ENCODE measurements at regions not wholly inside any gene's neighbourhood (a gene's known extent, or its start where the extent isn't known, plus 50 kb on each side); places are given as distances from the start of the nearest gene placed in this dataset.

GRCh38 chr12:31785318-31785717, 56.5 kb upstream of the AMN1 start:
- DNase-seq (ENCODE audit: insufficient read length, low spot score, missing footprints), result no peak
- no peaks in the 10 kb centered on the region for H4K20me1 ChIP-seq (ENCODE audit: insufficient read depth, low read length)
- H3K9me3 ChIP-seq (ENCODE audit: low read depth, low read length), result no peaks in the 10 kb centered on the region
- H3K27me3 ChIP-seq (ENCODE audit: insufficient read depth, low read length), result no peaks in the 10 kb centered on the region
- no peak for TF ChIP-seq CTCF (IDR thresholded peaks at IDR 0.05; ENCODE audit: extremely low read depth, low read depth, low read length)
- no peaks in the 10 kb centered on the region for H3K79me2 ChIP-seq (ENCODE audit: insufficient read depth, low read length)
- no peaks in the 10 kb centered on the region for H3K36me3 ChIP-seq (ENCODE audit: insufficient read depth, low read length)
- no peaks in the 10 kb centered on the region for H3K4me1 ChIP-seq (ENCODE audit: insufficient read depth, low read length)
- no peak overlapping the region for H3K4me3 ChIP-seq (ENCODE audit: insufficient read depth, low read length)
- H2AFZ ChIP-seq (ENCODE audit: low read length), result no peak overlapping the region
- H3K4me2 ChIP-seq (ENCODE audit: insufficient read depth, low read length), result no peak overlapping the region
- H3K27ac ChIP-seq (ENCODE audit: low read depth, low read length), result no peak overlapping the region

- H3K4me3 ChIP-seq (ENCODE audit: insufficient read depth, low read length), result no peak overlapping the region
- H3K4me1 ChIP-seq (ENCODE audit: insufficient read depth, low read length), result no peaks in the 10 kb centered on the region
- no peak overlapping the region for H3K27ac ChIP-seq (ENCODE audit: low read depth, low read length)
- TF ChIP-seq CTCF (IDR thresholded peaks at IDR 0.05; ENCODE audit: extremely low read depth, low read depth, low read length), result no peak
- H3K9me3 ChIP-seq (ENCODE audit: low read depth, low read length), result no peaks in the 10 kb centered on the region
- no peak overlapping the region for H2AFZ ChIP-seq (ENCODE audit: low read length)
- no peaks in the 10 kb centered on the region for H3K79me2 ChIP-seq (ENCODE audit: insufficient read depth, low read length)
- no peak for DNase-seq (ENCODE audit: insufficient read length, low spot score, missing footprints)
- no peaks in the 10 kb centered on the region for H3K27me3 ChIP-seq (ENCODE audit: insufficient read depth, low read length)
- H4K20me1 ChIP-seq (ENCODE audit: insufficient read depth, low read length), result no peaks in the 10 kb centered on the region
- no peaks in the 10 kb centered on the region for H3K36me3 ChIP-seq (ENCODE audit: insufficient read depth, low read length)
- no peak overlapping the region for H3K4me2 ChIP-seq (ENCODE audit: insufficient read depth, low read length)
Observed at GRCh38 chr12:31783996-31784645, 55.3 kb upstream of the AMN1 start.

GRCh38 chr12:31783556-31783955, 54.7 kb upstream of the AMN1 start:
- no peaks in the 10 kb centered on the region for H3K79me2 ChIP-seq (ENCODE audit: insufficient read depth, low read length)
- no peak overlapping the region for H3K4me2 ChIP-seq (ENCODE audit: insufficient read depth, low read length)
- no peaks in the 10 kb centered on the region for H3K27me3 ChIP-seq (ENCODE audit: insufficient read depth, low read length)
- no peak overlapping the region for H3K4me3 ChIP-seq (ENCODE audit: insufficient read depth, low read length)
- no peak overlapping the region for H2AFZ ChIP-seq (ENCODE audit: low read length)
- no peaks in the 10 kb centered on the region for H4K20me1 ChIP-seq (ENCODE audit: insufficient read depth, low read length)
- no peak for DNase-seq (ENCODE audit: insufficient read length, low spot score, missing footprints)
- TF ChIP-seq CTCF (IDR thresholded peaks at IDR 0.05; ENCODE audit: extremely low read depth, low read depth, low read length), result no peak
- H3K4me1 ChIP-seq (ENCODE audit: insufficient read depth, low read length), result no peaks in the 10 kb centered on the region
- H3K9me3 ChIP-seq (ENCODE audit: low read depth, low read length), result no peaks in the 10 kb centered on the region
- H3K27ac ChIP-seq (ENCODE audit: low read depth, low read length), result no peak overlapping the region
- H3K36me3 ChIP-seq (ENCODE audit: insufficient read depth, low read length), result no peaks in the 10 kb centered on the region

GRCh38 chr12:31781894-31782540, 53.2 kb upstream of the AMN1 start:
- Histone ChIP-seq H3K36me3 (ENCODE audit: insufficient read depth, low read length) (no peaks in the 10 kb centered on the region), H3K9me3 (ENCODE audit: low read depth, low read length) (no peaks in the 10 kb centered on the region), H3K79me2 (ENCODE audit: insufficient read depth, low read length) (no peaks in the 10 kb centered on the region), H4K20me1 (ENCODE audit: insufficient read depth, low read length) (no peaks in the 10 kb centered on the region), H3K27me3 (ENCODE audit: insufficient read depth, low read length) (no peaks in the 10 kb centered on the region), H3K4me2 (ENCODE audit: insufficient read depth, low read length) (no peak overlapping the region), H3K27ac (ENCODE audit: low read depth, low read length) (no peak overlapping the region), H2AFZ (ENCODE audit: low read length) (no peak overlapping the region), H3K4me3 (ENCODE audit: insufficient read depth, low read length) (no peak overlapping the region), H3K4me1 (ENCODE audit: insufficient read depth, low read length) (no peaks in the 10 kb centered on the region)
- TF ChIP-seq CTCF (IDR thresholded peaks at IDR 0.05; ENCODE audit: extremely low read depth, low read depth, low read length), result no peak
- DNase-seq (ENCODE audit: insufficient read length, low spot score, missing footprints), result no peak
